SW 1271 (cell line): ENCODE measurements at regions not wholly inside any gene's neighbourhood (a gene's known extent, or its start where the extent isn't known, plus 50 kb on each side); places are given as distances from the start of the nearest gene placed in this dataset.
"Not testable (repeated sequence)": the region's sequence is repeated elsewhere in the genome, so short reads cannot be mapped to it uniquely, and the experiment has no call there.

ENCODE experiments used
- DNase-seq, 2 experiments: peaks; one replicate each; lab custom pipeline; 2025; lab: John Stamatoyannopoulos, UW

- peak; percentile 48 to 65 for DNase-seq
These were observed 88.0 kb upstream of the RPRML start for GRCh38 chr17:47066841-47067682.

GRCh38 chr17:47066095-47066494 lies 87.0 kb upstream of the RPRML start:
- DNase-seq = no peak

GRCh38 chr17:47064684-47065083 lies 85.6 kb upstream of the RPRML start:
- no peak for DNase-seq

GRCh38 chr17:47063475-47063874 lies 84.4 kb upstream of the RPRML start:
- DNase-seq = no peak

GRCh38 chr17:47062851-47063250 lies 83.8 kb upstream of the RPRML start:
- not testable (repeated sequence) for DNase-seq

GRCh38 chr17:47060005-47060404 lies 81.0 kb upstream of the RPRML start:
- not testable (repeated sequence) for DNase-seq

- no peak for DNase-seq
These were observed 78.8 kb upstream of the RPRML start for GRCh38 chr17:47057830-47058229.

GRCh38 chr17:47057279-47057678 lies 78.2 kb upstream of the RPRML start:
- not testable (repeated sequence) for DNase-seq

- not testable (repeated sequence) for DNase-seq
These were observed 77.6 kb upstream of the RPRML start for GRCh38 chr17:47056687-47057086.
